HG03139 (cell line): ENCODE measurements at regions not wholly inside any gene's neighbourhood (a gene's known extent, or its start where the extent isn't known, plus 50 kb on each side); places are given as distances from the start of the nearest gene placed in this dataset.
"Not testable (repeated sequence)": the region's sequence is repeated elsewhere in the genome, so short reads cannot be mapped to it uniquely, and the experiment has no call there.

Experiments used
- ATAC-seq: cut with Tn5 transposase; IDR thresholded peaks from one replicate; pipeline ENCODE4 v1.9.1; 2021; ENCODE audit not compliant: unreplicated experiment

DNA sequence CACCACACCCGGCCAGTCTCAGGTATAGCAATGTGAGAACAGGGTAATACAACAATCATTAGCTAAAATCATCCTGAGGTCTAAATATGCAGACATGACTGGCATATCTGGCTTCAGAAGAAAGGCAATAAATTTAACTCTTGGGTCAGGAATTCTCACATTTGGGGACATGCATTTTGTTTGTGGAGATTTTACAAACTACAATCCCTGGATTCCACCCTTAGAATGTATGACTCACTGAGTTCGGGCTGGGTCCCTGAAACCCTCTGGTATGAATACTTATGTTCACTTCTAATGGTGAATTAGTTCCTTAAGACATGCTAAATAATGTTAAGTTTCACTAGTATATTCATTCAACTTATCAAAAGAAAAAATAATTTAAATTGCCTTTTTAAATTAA lies 98.9 kb upstream of the HMGA2 start:
- no peak for ATAC-seq

DNA sequence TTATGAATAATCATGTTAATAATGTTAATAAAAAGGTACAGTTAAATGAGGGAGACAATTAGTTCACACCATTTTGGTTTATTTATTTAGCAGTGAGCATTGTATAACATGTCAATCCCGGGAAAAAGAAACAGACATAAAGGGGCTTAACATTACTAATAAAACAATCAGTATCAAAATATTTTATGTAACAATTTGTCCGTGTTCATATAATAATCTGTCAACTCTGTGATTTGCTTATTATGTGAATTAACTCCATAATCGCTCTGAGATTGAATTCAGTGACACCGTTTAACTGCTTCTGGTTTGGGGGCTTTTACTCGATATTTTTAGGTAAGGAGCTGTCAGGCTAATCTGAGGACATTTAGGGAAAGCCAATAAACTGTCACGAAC lies 95.8 kb upstream of the HMGA2 start:
- no peak for ATAC-seq

GRCh38 chr12:65728848-65729793 lies 95.2 kb upstream of the HMGA2 start:
- no peak for ATAC-seq

DNA sequence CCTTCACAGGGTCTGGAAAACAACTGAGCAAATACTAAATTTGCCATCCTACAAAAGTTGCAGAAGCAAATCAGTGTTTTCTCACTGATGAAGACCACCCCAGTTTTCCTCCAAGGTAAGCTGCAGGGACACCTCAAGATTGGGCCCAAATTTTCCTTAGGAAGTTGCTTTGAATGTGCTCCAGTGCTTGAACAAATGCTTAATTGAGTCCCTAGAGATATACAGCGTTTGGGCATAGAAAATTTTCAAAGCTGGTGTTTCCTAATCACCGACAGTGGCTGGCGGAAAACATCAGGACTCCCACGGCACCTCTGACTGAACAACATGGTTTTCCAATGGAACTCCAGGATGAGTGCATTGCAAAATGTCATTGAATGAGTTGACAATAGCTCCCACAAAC lies 92.5 kb upstream of the HMGA2 start:
- ATAC-seq: no peak

- ATAC-seq: not testable (repeated sequence)
These were observed 90.6 kb upstream of the HMGA2 start for GRCh38 chr12:65733643-65734042.

DNA sequence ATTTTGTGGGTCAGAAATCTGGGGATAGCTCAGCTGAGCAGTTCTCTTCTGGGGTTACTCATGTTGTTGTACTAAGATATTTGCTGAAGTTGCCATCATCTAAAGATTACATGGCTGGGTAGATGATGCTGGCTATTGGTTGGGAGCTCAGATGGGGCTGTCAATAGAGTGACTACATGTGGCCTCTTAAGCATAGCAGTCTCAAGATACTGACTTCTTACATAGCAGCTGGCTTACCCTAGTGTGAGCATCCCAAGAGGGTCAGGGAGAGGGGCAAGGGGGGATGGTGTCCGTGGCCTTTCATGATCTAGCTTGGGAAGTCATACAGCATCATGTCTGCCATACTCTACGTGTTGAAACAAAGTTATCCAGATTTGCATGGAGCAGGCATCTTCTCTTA lies 90.1 kb upstream of the HMGA2 start:
- no peak for ATAC-seq

DNA sequence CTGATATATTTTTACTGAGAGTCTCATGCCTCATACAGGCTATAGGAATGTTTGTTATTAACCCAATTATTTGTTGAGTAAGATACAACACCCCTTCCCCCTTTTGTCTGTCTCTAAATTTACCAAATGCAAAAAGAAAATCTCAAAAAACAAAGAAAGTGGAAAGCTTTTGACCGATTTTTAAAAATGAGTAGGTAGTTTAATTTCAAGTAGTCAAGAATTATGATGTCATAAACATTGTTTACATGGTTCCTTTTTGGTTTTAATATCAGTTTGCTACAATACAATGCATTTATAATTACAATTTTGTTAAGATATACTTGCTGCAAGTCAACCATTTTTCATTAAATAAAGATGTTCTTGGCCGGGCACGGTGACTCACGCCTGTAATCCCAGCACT lies 84.7 kb upstream of the HMGA2 start:
- no peak for ATAC-seq

GRCh38 chr12:65740506-65740872 lies 83.8 kb upstream of the HMGA2 start:
- ATAC-seq: no peak

- no peak for ATAC-seq
These were observed 83.2 kb upstream of the HMGA2 start for GRCh38 chr12:65740873-65741600.

GRCh38 chr12:65741656-65742017 lies 82.6 kb upstream of the HMGA2 start:
- ATAC-seq: no peak

GRCh38 chr12:65742018-65743010 lies 82.0 kb upstream of the HMGA2 start:
- no peak for ATAC-seq

GRCh38 chr12:65744236-65744840 lies 79.9 kb upstream of the HMGA2 start:
- ATAC-seq: not testable (repeated sequence)

DNA sequence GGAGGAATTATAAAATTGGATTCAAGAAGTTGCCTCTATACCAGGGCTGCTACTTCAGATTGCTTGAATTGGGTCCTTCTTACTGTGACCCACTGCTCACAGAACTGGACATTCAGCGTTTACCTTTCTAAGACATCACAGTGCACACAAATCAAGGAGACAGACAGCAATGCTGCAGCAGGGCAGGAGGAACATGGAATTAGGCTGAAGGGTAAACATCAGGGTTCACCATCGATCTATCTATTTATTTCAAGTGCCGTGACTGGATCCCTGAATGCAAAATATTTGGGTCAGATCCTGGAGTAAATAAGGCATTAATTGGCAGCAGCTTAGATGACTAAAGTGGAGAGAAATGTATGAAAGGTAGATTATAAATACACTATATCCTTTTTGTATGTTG lies 76.9 kb upstream of the HMGA2 start:
- ATAC-seq: no peak

DNA sequence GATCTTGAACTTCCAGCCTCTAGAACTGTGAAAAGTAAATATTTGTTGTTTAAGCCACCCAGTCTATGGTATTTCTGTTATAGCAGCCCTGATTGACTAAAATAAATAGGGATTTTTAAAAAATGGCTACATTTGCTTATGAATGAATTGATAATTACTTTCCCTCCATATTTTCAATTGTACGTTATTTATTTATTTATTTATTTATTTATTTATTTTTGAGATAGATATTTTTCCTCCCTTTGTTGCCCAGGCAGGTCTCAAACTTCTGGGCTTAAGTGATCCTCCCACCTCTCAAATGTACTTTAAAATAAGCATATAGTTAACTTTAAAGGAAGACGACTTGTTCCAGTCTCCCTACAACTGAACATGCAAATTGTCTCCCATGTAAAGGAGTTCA lies 76.0 kb upstream of the HMGA2 start:
- no peak for ATAC-seq

- no peak for ATAC-seq
These were observed 70.0 kb upstream of the HMGA2 start for GRCh38 chr12:65754290-65754689.

DNA sequence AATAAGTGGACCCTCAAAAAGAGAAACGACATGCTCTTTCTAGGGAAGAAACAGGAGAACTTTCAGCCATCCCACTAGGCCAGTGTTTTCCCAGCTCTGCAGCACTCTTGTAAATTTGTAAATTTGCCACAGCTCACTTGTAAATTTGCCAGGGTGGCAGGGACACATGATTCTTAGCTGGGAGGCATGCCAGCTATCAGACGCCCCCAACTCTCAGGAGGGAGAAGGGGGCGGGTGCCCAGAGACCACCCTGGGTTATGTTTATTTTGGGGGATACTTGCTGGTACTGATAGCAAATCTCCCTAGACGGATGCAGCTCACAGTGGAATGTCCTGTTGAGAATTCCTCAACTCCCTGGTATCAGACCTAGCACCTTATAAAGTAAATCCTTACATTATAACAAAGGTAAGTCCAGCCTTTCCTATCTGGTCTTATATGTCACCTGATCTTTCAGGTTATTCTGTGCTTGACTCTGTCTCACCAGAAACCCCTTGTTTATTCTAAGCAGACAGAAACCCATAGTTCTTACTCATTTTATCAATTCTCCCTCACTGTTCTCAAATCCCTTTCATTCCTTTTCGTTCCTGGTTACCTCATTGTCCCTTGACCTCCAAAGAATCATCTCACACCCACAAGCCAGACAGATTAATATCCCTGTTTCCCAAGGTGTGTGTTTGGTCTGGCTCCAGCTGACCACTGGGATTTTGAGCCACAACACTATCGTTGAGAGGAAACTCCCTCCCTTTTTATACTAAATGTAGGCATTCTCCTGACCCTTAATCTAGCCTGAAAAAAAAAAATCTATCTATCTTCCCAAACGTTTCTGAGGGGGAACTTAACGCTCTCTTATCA lies 69.3 kb upstream of the HMGA2 start:
- no peak for ATAC-seq

DNA sequence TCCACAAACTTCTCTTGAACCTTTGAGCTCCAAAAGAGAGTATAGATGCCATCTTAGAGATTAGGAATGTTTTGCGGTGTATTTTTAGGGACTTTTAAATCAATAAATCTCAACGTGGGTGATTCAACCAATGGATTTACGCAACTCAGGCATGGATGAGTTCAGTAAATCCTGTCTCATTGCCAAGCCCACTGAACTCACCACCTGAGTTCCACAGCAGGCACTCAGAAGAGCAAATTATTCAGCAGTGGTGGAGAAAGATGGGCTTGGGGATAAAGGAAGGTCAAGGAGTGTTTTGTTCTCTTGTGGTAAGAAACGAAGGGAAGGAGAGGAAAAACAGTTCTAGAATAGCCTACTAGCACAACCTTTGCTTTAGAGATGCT lies 68.7 kb upstream of the HMGA2 start:
- ATAC-seq: no peak

- ATAC-seq: no peak
These were observed 68.0 kb upstream of the HMGA2 start for GRCh38 chr12:65756267-65756666.

- peak; percentile 89 for ATAC-seq
These were observed 67.2 kb upstream of the HMGA2 start for GRCh38 chr12:65756956-65757511.

- ATAC-seq: no peak
These were observed 65.9 kb upstream of the HMGA2 start for GRCh38 chr12:65758401-65758800.
